HPDE6-E6E7 (cell line): ENCODE measurements at regions not wholly inside any gene's neighbourhood (a gene's known extent, or its start where the extent isn't known, plus 50 kb on each side); places are given as distances from the start of the nearest gene placed in this dataset.
"Not testable (repeated sequence)": the region's sequence is repeated elsewhere in the genome, so short reads cannot be mapped to it uniquely, and the experiment has no call there.

Experiments used
- DNase-seq: peaks from one replicate; pipeline ENCODE4 v3.0.0; 2011; ENCODE audit warnings: missing footprints; ENCODE audit errors: extremely low spot score

DNA sequence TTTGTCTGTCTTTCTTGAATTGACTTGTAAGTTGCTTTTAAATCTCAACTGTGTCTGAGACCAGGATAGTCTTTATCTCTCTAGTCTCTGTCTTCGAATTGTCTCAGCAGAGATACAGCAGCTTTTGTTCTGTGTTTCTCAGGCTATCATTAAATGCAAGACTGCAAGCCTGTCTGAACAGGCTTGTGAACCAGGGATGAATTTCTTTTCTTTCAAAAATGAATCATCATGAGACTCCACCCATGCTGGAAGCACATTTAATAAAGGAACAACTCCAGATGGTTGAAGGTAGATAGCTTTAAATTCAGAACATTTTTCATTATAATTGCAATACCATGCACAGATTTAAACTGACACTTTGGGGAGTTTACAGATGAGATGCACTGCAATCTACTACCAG lies 155.9 kb downstream of the SEC23IP start:
- peak; percentile 39 for DNase-seq

DNA sequence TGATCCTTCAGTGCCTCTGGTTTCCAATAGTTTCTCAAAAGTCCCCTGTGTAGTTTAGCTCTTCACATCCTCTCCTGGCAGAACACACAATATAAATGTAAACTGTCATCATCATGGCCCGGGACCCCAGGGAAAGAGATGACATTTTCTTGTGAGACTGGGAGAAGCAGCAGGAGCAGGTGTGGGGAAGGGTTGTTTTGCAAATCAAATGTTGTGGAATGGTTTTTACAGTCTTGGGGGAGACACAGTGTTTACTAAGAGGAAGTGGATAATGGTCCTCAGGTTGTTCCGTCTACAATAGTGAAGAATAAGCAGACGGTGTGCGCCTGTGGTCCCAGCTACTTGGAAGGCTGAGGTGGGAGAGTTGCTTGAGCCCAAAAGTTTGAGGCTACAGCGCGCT lies 159.1 kb downstream of the SEC23IP start:
- no peak for DNase-seq

DNA sequence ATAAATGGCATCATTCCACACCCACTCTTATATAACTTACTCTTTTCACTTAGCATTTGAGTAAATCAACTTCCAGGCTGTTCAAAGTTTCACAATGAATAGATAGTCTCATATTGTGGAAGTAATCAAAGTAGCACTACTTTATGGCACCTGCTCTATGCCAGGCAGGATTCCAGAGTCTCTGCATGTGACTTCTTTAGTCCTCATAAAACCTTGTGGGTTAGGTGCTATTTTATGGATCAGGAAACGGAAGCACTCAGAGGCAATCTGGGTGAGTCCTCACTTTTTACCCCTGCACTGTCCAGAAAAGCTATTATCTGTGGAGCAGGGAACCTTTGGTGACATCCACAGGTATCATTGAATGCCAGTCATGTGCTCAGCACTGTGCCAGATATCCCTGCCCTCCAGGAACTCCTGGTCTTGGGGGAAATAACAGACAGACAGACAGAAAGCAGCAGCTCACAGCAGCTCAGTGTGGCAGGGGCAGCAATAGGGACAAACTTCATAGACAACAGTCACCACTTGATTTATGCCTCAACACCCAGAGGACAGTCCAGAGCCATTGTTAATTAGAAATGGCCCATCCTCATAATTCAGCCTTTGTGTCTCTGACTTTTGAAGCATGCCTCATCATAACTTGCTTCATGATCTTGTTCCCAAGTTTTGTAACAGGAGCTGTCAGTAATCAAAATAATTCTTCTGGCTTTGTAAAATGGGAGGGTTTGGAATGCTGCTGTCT lies 160.6 kb downstream of the SEC23IP start:
- DNase-seq = no peak

DNA sequence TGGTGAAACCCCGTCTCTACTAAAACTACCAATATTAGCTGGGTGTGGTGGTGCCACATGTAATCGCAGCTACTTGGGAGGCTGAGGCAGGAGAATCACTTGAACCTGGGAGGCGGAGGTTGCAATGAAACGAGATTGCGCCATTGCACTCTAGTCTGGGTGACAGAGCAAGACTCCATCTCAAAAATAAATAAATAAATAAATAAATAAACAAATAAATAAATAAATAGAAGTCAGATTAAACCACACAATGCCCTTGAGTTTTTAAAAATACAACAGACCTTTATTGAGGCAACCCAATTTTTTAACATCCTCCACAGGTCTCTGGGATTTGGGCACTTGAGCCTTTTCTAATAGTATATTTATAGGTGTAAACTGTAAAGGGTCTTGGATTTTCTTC lies 167.3 kb downstream of the SEC23IP start:
- not testable (repeated sequence) for DNase-seq

DNA sequence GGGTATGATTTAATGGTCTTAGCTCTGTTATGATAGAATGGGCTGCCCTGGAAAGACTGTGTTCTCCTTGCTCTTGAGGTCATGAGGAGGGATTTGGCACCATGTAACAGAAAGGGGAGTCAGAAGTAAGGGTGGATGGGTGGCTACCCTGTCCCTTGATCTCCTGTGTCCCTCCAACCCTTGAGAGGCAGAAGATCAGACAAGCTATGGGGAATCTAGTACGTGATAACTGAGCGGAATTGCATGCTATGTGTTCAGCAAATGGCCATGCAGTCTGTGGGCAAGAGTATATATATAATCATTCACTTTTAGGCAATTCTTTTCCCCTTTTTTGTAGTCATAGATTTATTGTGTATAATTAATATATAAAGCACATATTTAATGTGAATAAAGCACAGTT lies 174.9 kb downstream of the SEC23IP start:
- DNase-seq = no peak

DNA sequence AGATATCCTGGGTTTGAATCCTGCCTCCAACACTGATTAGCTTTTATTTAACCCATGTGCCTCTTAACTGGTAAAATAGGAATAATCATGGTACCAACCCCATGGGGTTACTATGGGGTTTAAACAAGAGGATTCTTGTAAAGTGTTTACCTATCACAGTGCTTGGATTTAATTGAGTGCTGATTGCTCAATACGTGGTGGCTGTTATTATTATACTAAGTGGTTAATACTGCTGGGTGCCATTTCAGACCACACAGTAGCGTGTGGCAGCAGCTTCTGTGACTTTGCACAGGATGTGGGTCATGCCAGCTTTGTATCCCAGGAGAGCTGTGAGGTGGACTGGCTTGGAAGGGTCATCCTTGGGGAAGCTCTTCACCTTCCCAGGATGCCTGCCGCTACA lies 177.2 kb downstream of the SEC23IP start:
- DNase-seq = no peak

DNA sequence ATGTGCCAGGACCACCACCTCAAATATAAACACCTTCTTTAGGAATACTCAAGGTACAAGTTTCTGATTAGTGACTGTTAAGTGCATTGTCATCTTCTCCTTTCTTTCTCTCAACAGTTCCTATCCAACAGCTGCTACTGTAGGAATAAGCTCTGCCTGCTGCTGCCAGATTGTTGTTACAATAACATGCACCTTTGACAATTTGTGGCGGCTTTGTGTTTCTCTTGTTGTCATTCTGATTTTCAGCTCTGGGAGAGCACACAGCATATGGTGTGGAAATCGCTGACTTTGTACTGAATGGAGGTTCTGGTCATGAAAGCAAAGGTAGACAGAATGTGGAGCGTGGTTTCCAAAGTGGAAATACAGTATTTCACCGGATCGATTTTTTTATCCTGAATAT lies 182.8 kb downstream of the SEC23IP start:
- no peak for DNase-seq

DNA sequence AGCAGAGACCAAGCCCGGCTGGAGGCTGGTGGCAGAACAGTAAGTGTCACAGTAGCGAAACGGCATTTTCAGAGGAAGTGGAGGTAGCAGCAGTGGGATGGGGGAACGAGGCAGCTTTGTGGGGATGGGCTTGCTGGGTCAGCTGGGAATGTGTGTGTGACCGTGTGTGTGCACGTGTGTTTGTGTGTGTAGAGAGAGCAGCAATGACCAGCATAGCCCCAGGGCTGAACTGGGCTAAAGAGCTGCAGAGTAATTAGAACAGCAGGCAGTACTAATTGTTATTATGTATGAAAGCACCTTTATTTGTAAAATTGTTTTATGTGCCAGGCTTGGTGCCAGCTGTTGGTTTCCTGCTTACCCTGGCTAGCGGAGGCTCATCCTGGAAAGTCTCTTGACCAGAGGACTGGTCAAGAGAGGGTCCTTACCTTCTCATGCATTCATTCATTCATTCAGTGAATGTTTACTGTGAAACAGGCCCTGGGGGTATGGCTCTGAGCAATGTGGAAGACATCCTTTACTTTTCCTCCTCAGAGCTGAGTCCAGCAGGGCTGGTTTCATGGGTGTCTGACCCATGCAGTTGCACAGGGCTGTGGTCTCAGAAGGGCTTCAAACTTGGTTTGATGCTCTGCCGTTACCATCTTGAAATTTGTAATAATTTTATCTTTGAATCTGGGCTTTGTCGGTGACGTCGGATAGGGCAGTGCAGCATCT lies 184.6 kb downstream of the SEC23IP start:
- no peak for DNase-seq

DNA sequence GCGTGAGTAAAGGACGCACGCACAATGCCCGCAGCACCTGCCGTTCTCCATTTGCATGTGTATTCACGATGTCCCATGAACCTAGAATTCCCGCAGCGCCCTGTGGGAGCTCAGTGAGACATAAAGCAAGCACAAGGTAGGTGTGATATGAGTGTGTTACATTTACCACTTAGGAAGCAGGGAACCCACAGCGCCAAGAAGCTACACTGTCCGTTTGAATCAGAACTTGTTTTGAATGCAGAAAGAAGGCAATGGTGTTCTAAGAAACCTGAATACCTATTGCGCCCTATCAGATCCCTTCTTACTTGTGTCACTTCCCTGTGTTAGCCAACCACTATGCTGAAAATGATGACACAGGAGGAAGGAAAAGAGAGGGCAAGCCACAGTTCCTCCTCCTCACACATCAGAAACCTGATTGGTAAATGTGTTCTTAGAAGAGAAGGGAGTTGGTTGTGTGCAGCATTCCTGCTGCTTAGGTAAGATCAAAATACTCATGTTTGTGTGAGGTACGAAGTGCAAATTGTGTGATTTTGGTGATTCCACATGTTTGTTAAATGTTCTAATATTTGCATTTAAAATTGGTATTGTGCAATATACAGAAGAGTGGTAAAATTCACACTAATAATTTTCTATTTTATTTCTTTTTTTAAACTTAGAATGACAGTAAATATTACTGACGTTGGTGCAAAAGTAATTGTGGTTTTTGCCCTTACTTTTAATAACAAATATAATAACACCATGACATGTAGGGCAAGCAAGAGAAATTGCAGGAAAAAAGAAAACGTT lies 185.4 kb downstream of the SEC23IP start:
- DNase-seq = no peak

DNA sequence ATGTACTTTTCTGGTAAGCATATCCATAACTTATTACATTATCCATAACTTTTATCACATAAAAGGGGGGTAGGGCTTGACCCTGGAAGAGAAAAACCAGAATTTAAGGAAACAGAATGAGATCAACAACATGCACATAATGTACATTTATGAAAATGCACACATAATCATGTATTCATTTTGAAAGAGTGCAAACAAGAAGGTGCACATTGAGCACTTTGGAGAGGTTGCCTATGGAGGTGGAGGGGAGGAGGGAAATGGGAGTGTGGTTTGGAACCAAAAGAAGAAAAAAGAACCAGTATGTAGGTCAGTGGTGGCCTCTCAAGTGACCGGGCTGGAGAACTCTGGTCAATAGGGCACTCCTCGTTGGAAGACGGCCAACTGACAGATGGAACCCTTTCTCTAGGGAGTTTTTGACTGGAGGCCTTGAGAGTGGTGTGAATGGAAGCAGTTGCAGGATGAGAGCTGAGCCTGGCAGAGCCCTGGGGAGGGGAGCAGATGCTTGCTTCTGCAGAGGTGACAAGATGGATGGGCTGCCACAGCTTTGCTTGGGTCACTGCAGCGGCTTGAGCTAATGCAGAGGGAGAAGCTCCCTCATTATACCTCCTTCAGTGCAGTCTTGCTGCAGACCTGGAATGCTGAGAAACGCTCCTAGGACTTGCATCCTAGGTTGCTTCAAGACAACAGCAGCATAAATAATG lies 192.7 kb downstream of the SEC23IP start:
- DNase-seq = no peak

DNA sequence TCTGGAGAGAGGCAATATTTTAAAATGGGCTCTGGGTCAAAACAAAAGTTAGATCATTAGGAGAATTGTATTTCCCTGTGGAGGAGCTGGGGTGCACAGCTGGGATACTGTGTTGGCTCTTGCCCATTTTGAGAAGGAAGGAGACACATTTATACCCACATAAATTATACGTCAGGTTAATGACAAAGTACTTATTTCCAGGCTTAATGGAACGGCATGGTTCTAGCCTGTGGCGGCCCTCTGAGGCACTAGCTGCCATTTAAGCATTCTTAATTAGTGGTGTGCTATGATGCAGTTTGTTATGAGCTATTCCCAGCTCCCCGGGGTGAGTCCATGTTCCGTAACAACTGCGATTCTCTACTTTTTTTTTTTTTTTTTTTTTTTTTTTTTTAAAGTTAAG lies 193.5 kb downstream of the SEC23IP start:
- DNase-seq = no peak

DNA sequence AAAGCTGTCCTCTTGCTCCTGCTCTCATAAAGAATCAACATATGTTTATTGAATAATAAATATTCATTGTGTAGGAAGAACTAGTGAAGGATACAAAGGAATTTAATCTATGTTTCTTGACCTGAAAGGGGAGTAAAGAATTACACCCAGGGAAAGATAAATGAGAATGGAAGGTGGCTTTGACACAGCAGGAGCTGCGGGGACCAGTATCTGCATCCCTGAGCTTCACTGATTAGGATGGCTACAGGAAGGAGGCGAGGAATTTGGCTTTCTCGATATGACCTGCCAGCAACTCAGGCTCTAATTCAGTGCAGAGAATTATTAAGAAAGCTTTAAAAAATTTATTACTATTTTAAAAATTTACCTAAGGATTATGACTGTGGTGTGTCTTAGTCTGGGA lies 194.6 kb downstream of the SEC23IP start:
- no peak for DNase-seq

DNA sequence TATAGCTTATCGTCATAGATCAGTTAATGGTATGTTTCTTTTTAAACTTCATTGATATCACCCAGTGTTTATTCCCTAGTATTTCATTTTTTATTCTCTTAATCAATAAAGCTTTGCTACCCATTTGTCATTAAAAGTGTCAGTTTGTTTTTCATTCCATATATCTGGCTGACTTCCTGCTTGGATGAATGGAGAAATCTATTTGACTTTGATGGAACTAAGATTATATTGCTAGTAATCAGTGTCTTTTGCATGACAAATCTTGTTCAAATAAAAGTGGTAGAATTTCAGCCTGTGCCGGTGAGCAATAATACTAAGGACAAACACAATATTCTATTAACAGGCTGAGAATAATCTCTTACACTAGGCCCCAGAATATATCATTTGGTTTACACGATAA lies 203.3 kb downstream of the SEC23IP start:
- DNase-seq = no peak

DNA sequence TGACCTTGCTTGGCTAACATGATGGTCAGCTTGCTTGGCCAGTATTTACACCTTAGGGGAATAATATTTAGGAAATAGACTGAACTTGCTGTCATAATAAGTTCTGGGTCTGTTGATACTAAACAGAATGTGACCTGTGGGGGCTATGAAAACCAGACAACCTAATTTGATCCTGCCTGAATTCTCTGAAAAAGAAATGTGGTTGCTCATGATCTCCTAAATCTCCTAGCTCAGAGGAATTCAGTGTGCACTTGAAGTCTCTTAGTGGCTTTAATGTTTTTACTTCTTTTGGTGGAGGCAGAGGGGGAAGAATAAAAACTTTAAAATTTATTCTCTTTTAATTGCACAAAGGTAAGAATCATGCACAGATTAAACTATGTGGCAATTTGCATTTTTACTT lies 205.2 kb downstream of the SEC23IP start:
- no peak for DNase-seq

DNA sequence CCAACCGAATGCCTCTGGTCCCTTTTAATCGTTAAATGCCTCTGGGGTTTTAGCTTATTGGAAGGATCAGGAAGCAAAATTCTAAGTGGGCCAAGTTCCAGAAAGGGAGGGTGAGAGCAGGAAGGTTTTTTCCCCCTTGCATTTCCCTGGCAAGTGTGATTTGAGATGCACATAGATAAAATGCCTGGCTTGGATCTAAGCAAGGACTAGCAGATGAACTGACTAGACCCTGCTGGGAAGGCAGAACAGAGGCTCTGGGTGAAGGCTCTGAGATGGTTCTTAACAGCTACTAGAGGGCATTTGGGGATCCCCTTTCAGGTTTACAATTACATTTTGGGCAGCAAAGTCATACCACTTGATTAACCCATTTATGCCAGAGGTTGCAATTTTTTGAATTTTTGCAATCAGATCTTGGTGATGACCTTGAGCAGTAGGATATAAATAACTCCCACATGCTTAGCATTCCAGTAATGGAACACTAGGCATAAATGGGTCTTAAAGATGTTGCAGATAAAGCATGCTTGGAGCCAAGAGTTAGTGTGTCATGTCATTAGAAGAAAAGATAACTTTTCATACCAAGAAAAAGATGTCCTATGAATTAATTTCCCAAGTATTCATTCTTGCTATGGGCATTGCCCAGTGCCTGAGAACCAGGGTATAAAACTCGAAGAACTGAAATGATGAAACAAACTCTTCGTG lies 205.9 kb downstream of the SEC23IP start:
- no peak for DNase-seq

DNA sequence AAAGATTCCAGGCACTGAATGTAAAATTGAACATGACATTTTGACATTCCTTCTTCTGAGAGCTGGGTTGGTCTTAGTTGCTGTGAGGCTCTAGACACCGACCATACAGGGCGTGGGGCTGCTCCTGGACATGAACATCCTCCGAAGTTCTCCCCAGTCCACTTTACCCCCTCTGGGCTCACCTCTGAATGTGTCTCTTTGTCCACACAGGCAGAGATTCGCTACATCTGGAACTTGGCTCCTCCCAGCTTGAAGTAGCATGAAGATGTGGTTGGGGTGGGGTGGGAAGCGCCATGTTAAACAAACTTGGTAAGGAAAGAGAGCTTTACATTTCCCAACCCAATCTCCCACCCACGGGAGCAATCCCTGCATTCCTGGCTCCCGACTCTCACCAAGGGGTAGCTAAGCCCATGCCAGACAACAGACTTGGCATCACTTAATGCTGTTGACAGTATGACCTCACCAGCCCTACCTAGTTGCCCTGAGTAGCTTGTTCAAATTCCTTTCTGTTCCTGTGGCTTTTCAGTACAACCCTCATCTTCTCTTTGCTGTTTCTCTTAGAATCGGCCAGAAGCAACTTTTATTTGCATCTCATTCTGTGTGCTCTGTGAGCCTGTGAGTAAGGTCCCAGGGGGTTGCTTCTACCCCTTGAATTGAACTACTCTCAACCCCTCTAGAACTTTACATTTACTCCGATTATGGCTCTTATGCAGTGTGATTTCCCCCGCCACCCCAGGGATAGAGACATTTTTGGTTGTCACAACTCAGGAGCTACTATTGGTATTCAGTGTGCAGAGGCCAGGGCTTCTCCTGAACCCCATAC lies 211.4 kb downstream of the SEC23IP start:
- no peak for DNase-seq

DNA sequence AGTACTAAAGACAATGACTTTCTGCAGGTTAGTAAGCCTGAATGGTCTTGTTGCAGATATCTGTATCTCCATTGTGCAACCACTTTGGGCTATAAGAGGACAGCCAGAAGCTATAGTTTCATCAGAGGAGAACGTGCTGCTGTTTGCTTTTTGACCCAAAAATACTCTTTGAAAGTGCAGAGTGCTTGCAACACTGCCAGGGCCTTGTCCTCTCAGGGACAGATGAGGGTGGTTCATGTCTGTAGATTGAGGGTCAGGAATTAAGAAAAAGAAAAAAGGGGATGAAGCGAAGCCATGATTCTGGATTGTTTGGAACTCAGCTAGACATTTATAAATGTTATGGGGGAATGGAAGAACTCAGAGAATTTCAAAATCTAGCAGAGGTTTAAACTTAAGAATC lies 212.5 kb downstream of the SEC23IP start:
- no peak for DNase-seq

DNA sequence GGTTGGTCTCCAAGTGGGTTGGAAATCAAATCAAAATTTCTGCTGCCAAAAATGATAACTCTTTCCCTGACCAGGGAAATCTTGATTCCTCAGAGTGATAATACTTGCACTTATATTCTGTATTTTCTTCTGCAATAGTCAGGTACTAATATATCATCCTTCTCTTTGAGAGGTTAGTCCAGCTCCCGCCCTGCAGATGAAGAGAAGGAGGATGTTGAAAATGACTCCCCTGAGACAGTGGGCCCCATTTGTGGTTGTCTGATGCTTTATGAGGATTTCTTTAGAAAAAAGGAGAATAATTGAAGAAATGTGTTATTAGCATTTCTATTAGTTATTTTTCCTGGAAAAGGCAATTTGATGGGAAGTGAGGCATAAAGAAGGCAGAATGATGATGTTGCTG lies 213.0 kb downstream of the SEC23IP start:
- DNase-seq = no peak

DNA sequence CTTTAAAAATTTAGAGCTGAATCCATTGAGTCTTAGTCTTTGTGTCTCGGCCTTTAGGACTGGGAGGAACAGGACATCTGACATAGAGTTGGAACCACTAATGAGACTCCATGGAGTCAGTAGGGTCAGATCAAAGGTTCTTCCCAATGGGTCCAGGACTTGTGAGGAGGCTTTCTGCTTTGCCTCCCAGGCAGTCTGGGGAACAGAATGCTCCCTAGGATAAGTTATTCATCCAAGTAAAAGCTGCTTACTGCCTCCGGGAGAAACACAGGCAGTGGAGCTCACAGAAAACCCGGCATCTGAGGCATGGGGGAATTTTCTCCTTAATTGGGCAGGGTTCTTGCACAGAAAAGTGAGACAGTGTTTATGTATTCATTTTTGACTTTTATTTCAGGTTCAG lies 216.4 kb downstream of the SEC23IP start:
- DNase-seq = no peak

DNA sequence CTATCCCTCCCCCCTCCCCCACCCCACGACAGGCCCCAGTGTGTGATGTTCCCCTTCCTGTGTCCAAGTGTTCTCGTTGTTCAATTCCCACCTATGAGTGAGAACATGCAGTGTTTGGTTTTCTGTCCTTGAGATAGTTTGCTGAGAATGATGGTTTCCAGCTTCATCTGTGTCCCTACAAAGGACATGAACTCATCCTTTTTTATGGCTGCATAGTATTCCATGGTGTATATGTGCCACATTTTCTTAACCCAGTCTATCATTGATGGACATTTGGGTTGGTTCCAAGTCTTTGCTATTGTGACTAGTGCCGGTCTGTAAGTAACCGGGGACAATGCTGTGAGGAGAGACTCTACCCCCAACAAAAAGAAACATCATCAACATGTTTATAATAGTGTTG lies 217.2 kb downstream of the SEC23IP start:
- DNase-seq = not testable (repeated sequence)

DNA sequence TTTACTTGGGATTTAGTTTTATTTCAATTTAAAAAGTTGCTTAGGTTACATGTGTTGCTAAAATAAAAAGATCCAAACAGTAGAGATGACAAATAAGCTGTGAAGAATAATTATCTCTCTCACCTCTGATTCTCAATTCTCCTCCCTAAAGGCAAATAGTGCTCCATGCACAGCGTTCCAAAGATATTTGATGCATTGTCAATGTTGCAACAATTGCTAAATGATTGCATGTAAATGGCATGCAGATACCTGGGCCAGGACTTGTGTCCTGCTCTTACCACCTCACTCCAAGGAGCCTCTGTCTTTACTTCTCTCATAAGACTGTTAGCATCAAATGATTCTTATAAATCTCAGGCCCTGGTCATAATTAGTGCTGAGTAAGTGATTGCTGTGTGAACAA lies 217.7 kb downstream of the SEC23IP start:
- no peak for DNase-seq
